ENCODE measurements at regions not wholly inside any gene's neighbourhood (a gene's known extent, or its start where the extent isn't known, plus 50 kb on each side); places are given as distances from the start of the nearest gene placed in this dataset.

GRCh38 chr4:178344096-178344495 is 901.9 kb upstream of the AGA start:
- TF ChIP-seq CTCF (IDR thresholded peaks at IDR 0.05 in 8 of 11, conservative IDR thresholded peaks at IDR 0.05 in 3 of 11) (no peak), POLR2AphosphoS5 (IDR thresholded peaks at IDR 0.05) (no peak)
